OCI-LY1 (cell line): ENCODE measurements at regions not wholly inside any gene's neighbourhood (a gene's known extent, or its start where the extent isn't known, plus 50 kb on each side); places are given as distances from the start of the nearest gene placed in this dataset.

Source experiments
- EZH2 ChIP-seq: fragments of 200-600 bp; sonication (generic), shearing (Covaris generic); IDR thresholded peaks from 2 replicates; pipeline ENCODE4 v1.8.0; 2017; ENCODE audit warnings: borderline replicate concordance, mixed run types, mild to moderate bottlenecking, antibody characterized with exemption, low read length, moderate library complexity, mixed read lengths
- TF ChIP-seq, protein P1 (sequence below): fragments of 200-600 bp; sonication (generic), shearing (Covaris generic); IDR thresholded peaks from 2 replicates; pipeline ENCODE4 v1.5.1; 2017; ENCODE audit warnings: mild to moderate bottlenecking, antibody characterized with exemption, low read length, moderate library complexity, mixed read lengths

DNA sequence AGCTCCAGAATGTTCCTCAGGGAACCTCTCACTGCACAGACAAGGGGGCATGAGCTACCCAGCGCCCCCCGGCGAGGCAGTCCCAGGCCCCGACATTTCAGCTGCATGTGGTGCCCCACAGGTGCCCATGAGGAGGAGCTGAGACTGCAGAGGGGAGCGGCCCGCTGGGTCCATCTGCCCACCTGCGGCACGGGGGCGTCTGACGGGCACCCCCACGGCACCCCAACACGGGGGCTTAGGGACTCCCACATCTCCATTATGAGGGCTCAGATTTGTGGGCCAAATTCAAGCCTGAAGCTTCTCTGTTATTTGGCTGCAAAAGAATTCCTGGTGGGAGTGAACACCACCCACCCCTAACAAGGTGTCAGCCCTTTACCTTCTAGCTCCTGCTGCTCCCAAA, 258.4 kb downstream of the UACA start:
- TF ChIP-seq, protein P1, sequence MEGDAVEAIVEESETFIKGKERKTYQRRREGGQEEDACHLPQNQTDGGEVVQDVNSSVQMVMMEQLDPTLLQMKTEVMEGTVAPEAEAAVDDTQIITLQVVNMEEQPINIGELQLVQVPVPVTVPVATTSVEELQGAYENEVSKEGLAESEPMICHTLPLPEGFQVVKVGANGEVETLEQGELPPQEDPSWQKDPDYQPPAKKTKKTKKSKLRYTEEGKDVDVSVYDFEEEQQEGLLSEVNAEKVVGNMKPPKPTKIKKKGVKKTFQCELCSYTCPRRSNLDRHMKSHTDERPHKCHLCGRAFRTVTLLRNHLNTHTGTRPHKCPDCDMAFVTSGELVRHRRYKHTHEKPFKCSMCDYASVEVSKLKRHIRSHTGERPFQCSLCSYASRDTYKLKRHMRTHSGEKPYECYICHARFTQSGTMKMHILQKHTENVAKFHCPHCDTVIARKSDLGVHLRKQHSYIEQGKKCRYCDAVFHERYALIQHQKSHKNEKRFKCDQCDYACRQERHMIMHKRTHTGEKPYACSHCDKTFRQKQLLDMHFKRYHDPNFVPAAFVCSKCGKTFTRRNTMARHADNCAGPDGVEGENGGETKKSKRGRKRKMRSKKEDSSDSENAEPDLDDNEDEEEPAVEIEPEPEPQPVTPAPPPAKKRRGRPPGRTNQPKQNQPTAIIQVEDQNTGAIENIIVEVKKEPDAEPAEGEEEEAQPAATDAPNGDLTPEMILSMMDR, result no peak
- TF ChIP-seq EZH2, result no peak
